ENCODE measurements at regions not wholly inside any gene's neighbourhood (a gene's known extent, or its start where the extent isn't known, plus 50 kb on each side); places are given as distances from the start of the nearest gene placed in this dataset.

DNA sequence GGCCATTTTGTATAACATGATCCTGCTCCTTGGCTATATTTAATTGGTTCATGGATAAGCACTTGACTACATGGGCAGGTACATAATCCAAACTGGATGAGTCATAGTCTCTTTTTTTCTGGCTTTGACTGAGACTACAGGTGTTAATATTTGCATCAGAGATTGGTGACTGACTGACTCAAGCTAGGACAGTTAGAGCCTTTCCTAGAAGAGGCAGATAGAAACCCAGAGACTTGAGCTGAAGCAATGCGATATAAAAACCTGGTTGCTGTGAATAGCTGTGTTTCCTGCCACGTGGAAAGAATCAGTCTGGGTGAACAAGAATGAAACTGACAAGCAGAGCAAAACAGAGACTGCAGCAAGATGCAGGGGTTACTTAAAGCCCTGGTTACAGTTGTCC, 81.0 kb downstream of the SAMD9 start:
- Histone ChIP-seq H3K4me2 (replicated peaks; ENCODE audit: extremely low read depth, low read length, poor library complexity, severe bottlenecking) (no peak overlapping the region), H3K27ac (ENCODE audit: low read depth in 1 of 2, low read length in 2 of 2) (no peak overlapping the region), H3K4me1 (ENCODE audit: control insufficient read depth in 1 of 2, insufficient read depth in 2 of 2, low read length in 2 of 2) (no peaks in the 10 kb centered on the region), H3K79me2 (ENCODE audit: insufficient read depth, low read length) (no peaks in the 10 kb centered on the region), H2AFZ (ENCODE audit: insufficient read depth, low read depth, low read length, poor library complexity, severe bottlenecking) (no peak overlapping the region), H3K9ac (ENCODE audit: insufficient read depth, low read length, poor library complexity, severe bottlenecking) (no peak overlapping the region), H3K4me3 (replicated peaks in 1 of 3; ENCODE audit: low read depth in 2 of 3, low read length in 3 of 3) (no peak overlapping the region), H4K20me1 (ENCODE audit: insufficient read depth, low read length) (no peaks in the 10 kb centered on the region), H3K9me3 (replicated peaks in 1 of 2; ENCODE audit: control insufficient read depth in 1 of 2, insufficient read depth in 1 of 2, low read length in 2 of 2) (peaks cover 3 to 5% of the 10 kb centered on the region in 2 donors), H3K27me3 (ENCODE audit: control insufficient read depth in 2 of 2, insufficient read depth in 2 of 2, low read length in 2 of 2) (no peaks in the 10 kb centered on the region), H3K36me3 (replicated peaks in 1 of 2; ENCODE audit: control insufficient read depth in 1 of 2, insufficient read depth in 2 of 2, low read length in 2 of 2) (no peaks in the 10 kb centered on the region)
- no peak for DNase-seq
- intact Hi-C loops (cut with micrococcal nuclease), result no loop called here
- Mint-ChIP-seq H3K9me3 (peaks cover 0 to 11% (median 5%) of the 10 kb centered on the region in 7 donors), H3K4me3 (no peak overlapping the region), H3K27me3 (ENCODE audit: low read depth in 3 of 3) (no peaks in the 10 kb centered on the region), H3K36me3 (no peaks in the 10 kb centered on the region), H3K27ac (no peak overlapping the region), H3K4me1 (peaks cover 9% of the 10 kb centered on the region)
- TF ChIP-seq, protein P1, sequence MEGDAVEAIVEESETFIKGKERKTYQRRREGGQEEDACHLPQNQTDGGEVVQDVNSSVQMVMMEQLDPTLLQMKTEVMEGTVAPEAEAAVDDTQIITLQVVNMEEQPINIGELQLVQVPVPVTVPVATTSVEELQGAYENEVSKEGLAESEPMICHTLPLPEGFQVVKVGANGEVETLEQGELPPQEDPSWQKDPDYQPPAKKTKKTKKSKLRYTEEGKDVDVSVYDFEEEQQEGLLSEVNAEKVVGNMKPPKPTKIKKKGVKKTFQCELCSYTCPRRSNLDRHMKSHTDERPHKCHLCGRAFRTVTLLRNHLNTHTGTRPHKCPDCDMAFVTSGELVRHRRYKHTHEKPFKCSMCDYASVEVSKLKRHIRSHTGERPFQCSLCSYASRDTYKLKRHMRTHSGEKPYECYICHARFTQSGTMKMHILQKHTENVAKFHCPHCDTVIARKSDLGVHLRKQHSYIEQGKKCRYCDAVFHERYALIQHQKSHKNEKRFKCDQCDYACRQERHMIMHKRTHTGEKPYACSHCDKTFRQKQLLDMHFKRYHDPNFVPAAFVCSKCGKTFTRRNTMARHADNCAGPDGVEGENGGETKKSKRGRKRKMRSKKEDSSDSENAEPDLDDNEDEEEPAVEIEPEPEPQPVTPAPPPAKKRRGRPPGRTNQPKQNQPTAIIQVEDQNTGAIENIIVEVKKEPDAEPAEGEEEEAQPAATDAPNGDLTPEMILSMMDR (IDR thresholded peaks at IDR 0.05), result no peak
- 53% methylated on average over 2 of the region's 2 CpGs for WGBS (ENCODE audit: insufficient coverage)

DNA sequence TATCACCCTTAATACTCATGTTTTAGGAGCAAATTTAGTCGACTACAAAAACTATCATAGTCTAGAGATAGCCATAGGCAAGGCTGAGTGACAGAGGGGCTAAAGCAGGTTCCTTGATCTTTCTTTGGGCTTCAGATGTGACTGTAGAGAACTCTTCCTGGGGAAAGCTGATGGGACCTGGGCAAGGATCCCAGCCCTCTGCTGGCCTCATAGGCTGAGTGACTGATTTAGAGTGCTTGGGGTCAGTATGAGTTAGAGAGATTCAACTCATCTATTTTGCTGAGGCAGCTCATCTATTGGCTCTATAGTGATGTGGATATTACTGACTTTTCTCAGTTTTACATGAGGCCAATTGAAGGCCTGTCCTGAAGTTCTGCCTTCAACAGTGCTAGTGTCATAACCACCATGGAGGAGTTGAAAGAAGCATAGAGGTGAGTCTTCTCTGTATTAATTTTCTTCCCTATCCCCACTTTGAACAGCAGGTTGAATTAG, 81.6 kb downstream of the SAMD9 start:
- Histone ChIP-seq H3K4me3 (replicated peaks in 1 of 3; ENCODE audit: low read depth in 2 of 3, low read length in 3 of 3) (no peak overlapping the region), H3K9me3 (replicated peaks in 1 of 2; ENCODE audit: control insufficient read depth in 1 of 2, insufficient read depth in 1 of 2, low read length in 2 of 2) (peaks cover 3 to 9% of the 10 kb centered on the region in 2 donors), H3K36me3 (replicated peaks in 1 of 2; ENCODE audit: control insufficient read depth in 1 of 2, insufficient read depth in 2 of 2, low read length in 2 of 2) (no peaks in the 10 kb centered on the region), H3K27me3 (ENCODE audit: control insufficient read depth in 2 of 2, insufficient read depth in 2 of 2, low read length in 2 of 2) (no peaks in the 10 kb centered on the region), H3K9ac (ENCODE audit: insufficient read depth, low read length, poor library complexity, severe bottlenecking) (no peak overlapping the region), H2AFZ (ENCODE audit: insufficient read depth, low read depth, low read length, poor library complexity, severe bottlenecking) (no peak overlapping the region), H4K20me1 (ENCODE audit: insufficient read depth, low read length) (no peaks in the 10 kb centered on the region), H3K79me2 (ENCODE audit: insufficient read depth, low read length) (no peaks in the 10 kb centered on the region), H3K4me2 (replicated peaks; ENCODE audit: extremely low read depth, low read length, poor library complexity, severe bottlenecking) (no peak overlapping the region), H3K27ac (ENCODE audit: low read depth in 1 of 2, low read length in 2 of 2) (no peak overlapping the region), H3K4me1 (ENCODE audit: control insufficient read depth in 1 of 2, insufficient read depth in 2 of 2, low read length in 2 of 2) (no peaks in the 10 kb centered on the region)
- peaks cover 0 to 16% (median 11%) of the 10 kb centered on the region in 7 donors for H3K9me3 Mint-ChIP-seq
- no peaks in the 10 kb centered on the region for H3K27me3 Mint-ChIP-seq (ENCODE audit: low read depth in 3 of 3)
- intact Hi-C loops (cut with micrococcal nuclease), result no loop called here
- TF ChIP-seq, protein P1 (IDR thresholded peaks at IDR 0.05), result no peak
- DNase-seq, result no peak
- no peak overlapping the region for H3K27ac Mint-ChIP-seq
- peaks cover 5% of the 10 kb centered on the region for H3K4me1 Mint-ChIP-seq
- WGBS (ENCODE audit: insufficient coverage), result no CpG with 5 or more reads among the region's 1 CpG
- no peaks in the 10 kb centered on the region for H3K36me3 Mint-ChIP-seq
- no peak overlapping the region for H3K4me3 Mint-ChIP-seq

Measured in CD14-positive monocyte (primary cell).